SK-N-SH treated with all-trans-retinoic acid at 6 μM for 48 hours (cell line): ENCODE measurements at regions not wholly inside any gene's neighbourhood (a gene's known extent, or its start where the extent isn't known, plus 50 kb on each side); places are given as distances from the start of the nearest gene placed in this dataset.

Source experiments
- GLIS3 ChIP-seq: fragments of 250-450 bp; sonication (Bioruptor Pico); IDR thresholded peaks from 2 replicates; pipeline ENCODE4 v1.5.0; 2020; ENCODE audit warnings: mild to moderate bottlenecking, moderate library complexity
- PATZ1 ChIP-seq: fragments of 250-450 bp; sonication (Bioruptor Pico); IDR thresholded peaks from 2 replicates; pipeline ENCODE4 v1.8.0; 2020; ENCODE audit warnings: mild to moderate bottlenecking, moderate library complexity, borderline replicate concordance
- PPARA ChIP-seq: fragments of 250-450 bp; sonication (Bioruptor Pico); IDR thresholded peaks from 2 replicates; pipeline ENCODE4 v1.5.0; 2020; ENCODE audit warnings: mild to moderate bottlenecking, borderline replicate concordance
- ZNF8 ChIP-seq: fragments of 450-650 bp; formaldehyde crosslinking; IDR thresholded peaks from 2 replicates; pipeline ENCODE4 v1.5.0; 2020; ENCODE audit warnings: mild to moderate bottlenecking, moderate library complexity

- TF ChIP-seq GLIS3 (CRISPR knock-in tag) (no peak), PPARA (CRISPR knock-in tag) (no peak), PATZ1 (CRISPR knock-in tag) (no peak), ZNF8 (CRISPR knock-in tag) (no peak)
These were observed 499.8 kb downstream of the KCNJ2 start for GRCh38 chr17:70668938-70669778.
